A549 (cell line): ENCODE measurements at regions not wholly inside any gene's neighbourhood (a gene's known extent, or its start where the extent isn't known, plus 50 kb on each side); places are given as distances from the start of the nearest gene placed in this dataset.
A peak's percentile ranks its signal among the peaks of the same experiment; 100 is the strongest.

ENCODE experiments used
- ATAC-seq, 2 experiments: fragments of 200-7000 bp in 1 of 2; fragments of >200 bp in 1 of 2; cut with Nextera tagmentation in 1 of 2; cut with Tn5 transposase in 1 of 2; 3 replicates each; pipeline versions ENCODE4 v1.8.0 to v1.9.1; 2018 to 2020; ENCODE audit warnings: mild to moderate bottlenecking in 1 of 2, moderate library complexity in 1 of 2
- CTCF ChIA-PET: fragments of 300-600 bp; sonication (Branson Sonifier 250); formaldehyde crosslinking; extraction: SDS; loops from one replicate; lab custom pipeline; 2021; ENCODE audit warnings: antibody characterized with exemption, inconsistent platforms; lab: Yijun Ruan, JAX
- POLR2A ChIA-PET: fragments of 350-600 bp; formaldehyde crosslinking; extraction: SDS; loops from one replicate; lab custom pipeline; 2021; ENCODE audit warnings: antibody characterized with exemption, inconsistent platforms; lab: Yijun Ruan, JAX
- DNase-seq, 2 experiments: peaks; one replicate each; pipeline versions ENCODE4 v3.0.0 to v3.0.0-alpha.2; 2011 to 2016; ENCODE audit warnings: low read depth in 1 of 2, low spot score in 1 of 2
- FAIRE-seq: peaks from 2 replicates; lab custom pipeline; 2011; peaks lifted over from hg19 to GRCh38; lab: Jason Lieb, UNC
- H3K27ac ChIP-seq, 2 experiments: fragments of >200 bp; sonication (Bioruptor Twin); formaldehyde crosslinking; 3 replicates each; pipeline ENCODE4 v1.5.1; 2016 to 2017
- H3K4me1 ChIP-seq: fragments of >200 bp; sonication (Bioruptor Twin); formaldehyde crosslinking; 3 replicates; pipeline ENCODE4 v1.6.1; 2016
- H3K4me2 ChIP-seq: fragments of >200 bp; sonication (Bioruptor Twin); formaldehyde crosslinking; 3 replicates; pipeline ENCODE4 v1.6.1; 2016
- H3K4me3 ChIP-seq: fragments of >200 bp; sonication (Bioruptor Twin); formaldehyde crosslinking; 3 replicates; pipeline ENCODE4 v1.5.1; 2016
- H3K9me3 ChIP-seq: fragments of >200 bp; sonication (Bioruptor Twin); formaldehyde crosslinking; 3 replicates; pipeline ENCODE4 v1.6.1; 2016
- CBX8 ChIP-seq: fragments of 200-600 bp; sonication (generic); IDR thresholded peaks from 2 replicates; pipeline ENCODE4 v1.6.1; 2016
- EHF ChIP-seq: fragments of 250-450 bp; sonication (Bioruptor Pico); IDR thresholded peaks from 2 replicates; pipeline ENCODE4 v1.5.0; 2020; ENCODE audit warnings: mild to moderate bottlenecking
- FOSL2 ChIP-seq, 2 experiments: fragments of 450-650 bp in 1 of 2; fragments of >200 bp in 1 of 2; sonication (Bioruptor Twin) in 1 of 2; formaldehyde crosslinking; IDR thresholded peaks; 2 replicates each; pipeline versions ENCODE4 v1.5.0 to v1.6.1; 2016 to 2020; ENCODE audit warnings: mild to moderate bottlenecking in 1 of 2, moderate library complexity in 1 of 2
- JUN ChIP-seq, 2 experiments: fragments of >200 bp; sonication (Bioruptor Twin); formaldehyde crosslinking; IDR thresholded peaks; 2 replicates in 1 of 2; 3 replicates in 1 of 2; pipeline ENCODE4 v1.6.1; 2016 to 2017
- MAZ ChIP-seq: fragments of 150-350 bp; IDR thresholded peaks from 2 replicates; pipeline ENCODE4 v1.6.1; 2014; ENCODE audit warnings: antibody characterized with exemption, low read depth, low read length, borderline replicate concordance
- NR3C1 ChIP-seq: fragments of >200 bp; sonication (Bioruptor Twin); formaldehyde crosslinking; IDR thresholded peaks from 3 replicates; pipeline ENCODE4 v1.6.1; 2017
- RAD21 ChIP-seq, 2 experiments: fragments of >200 bp in 1 of 2; sonication (Bioruptor Twin) in 1 of 2; formaldehyde crosslinking in 1 of 2; IDR thresholded peaks in 1 of 2; conservative IDR thresholded peaks in 1 of 2; 2 replicates in 1 of 2; 3 replicates in 1 of 2; pipeline ENCODE4 v1.6.1; 2012 to 2018; ENCODE audit warnings: inconsistent platforms in 1 of 2
- RCOR1 ChIP-seq: fragments of 150-350 bp; IDR thresholded peaks from 2 replicates; pipeline ENCODE4 v1.6.1; 2014; ENCODE audit warnings: antibody characterized with exemption, low read length, low read depth
- RFX5 ChIP-seq: fragments of 450-650 bp; IDR thresholded peaks from 2 replicates; pipeline ENCODE4 v1.7.1; 2014; ENCODE audit warnings: antibody characterized with exemption, mild to moderate bottlenecking, moderate library complexity
- SMC3 ChIP-seq: fragments of >200 bp; sonication (Bioruptor Twin); formaldehyde crosslinking; IDR thresholded peaks from 3 replicates; pipeline ENCODE4 v1.6.1; 2018; ENCODE audit warnings: inconsistent platforms
- ZNF302 ChIP-seq: fragments of 250-450 bp; sonication (Bioruptor Pico); IDR thresholded peaks from 2 replicates; pipeline ENCODE4 v1.9.0; 2021; ENCODE audit warnings: inconsistent platforms, mild to moderate bottlenecking, moderate library complexity
- WGBS: methylation state at CpG from one replicate; pipeline ENCODE4 v1.1.6; 2017; ENCODE audit errors: missing lambda C conversion rate; 5-methylcytosine and 5-hydroxymethylcytosine counted together
- TF ChIP-seq, protein P1 (sequence below): fragments of 450-650 bp; IDR thresholded peaks from 2 replicates; pipeline ENCODE4 v1.6.1; 2014; ENCODE audit warnings: antibody characterized with exemption
- TF ChIP-seq, protein P2 (sequence below): IDR thresholded peaks from 2 replicates; pipeline ENCODE4 v1.6.1; 2012
- TF ChIP-seq, protein P3 (sequence below): fragments of >200 bp; sonication (Bioruptor Twin); formaldehyde crosslinking; IDR thresholded peaks from 3 replicates; pipeline ENCODE4 v1.6.1; 2016
- TF ChIP-seq, protein P4 (sequence below): fragments of 200-600 bp; sonication (generic); IDR thresholded peaks from 2 replicates; pipeline ENCODE4 v1.6.1; 2016; ENCODE audit warnings: antibody characterized with exemption, mild to moderate bottlenecking, moderate library complexity
- TF ChIP-seq, protein P5 (sequence below): fragments of 250-450 bp; sonication (Bioruptor Pico); IDR thresholded peaks from 2 replicates; pipeline ENCODE4 v1.5.0; 2020; ENCODE audit warnings: low read depth, mild to moderate bottlenecking, moderate library complexity
- TF ChIP-seq, protein P6 (sequence below): fragments of >200 bp; sonication (Bioruptor Twin); formaldehyde crosslinking; IDR thresholded peaks from 3 replicates; pipeline ENCODE4 v1.5.1; 2016
- TF ChIP-seq, protein P7 (sequence below): fragments of 150-350 bp; IDR thresholded peaks from 2 replicates; pipeline ENCODE4 v1.6.1; 2014; ENCODE audit warnings: low read depth, mild to moderate bottlenecking, low read length

DNA sequence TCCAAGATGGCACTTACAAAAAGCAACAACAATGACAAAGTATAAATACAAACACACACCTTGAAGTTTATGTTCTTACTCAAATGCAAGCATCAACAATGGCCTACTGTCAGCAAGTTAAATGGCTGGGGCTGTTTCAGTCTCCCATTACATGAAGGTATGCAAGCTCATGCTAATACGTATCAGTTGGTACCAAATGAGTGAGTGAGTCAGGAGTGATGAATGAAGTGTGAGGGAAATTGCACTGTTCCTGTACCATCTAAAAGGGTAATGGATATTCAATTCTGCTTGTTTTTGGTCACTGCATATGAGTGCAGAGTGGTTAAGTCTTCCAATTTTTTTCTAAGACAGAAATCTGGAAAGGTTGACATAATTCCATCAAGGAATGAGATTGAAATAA lies 964.9 kb downstream of the MAT2B start:
- FAIRE-seq (no peak), DNase-seq (no peak), ATAC-seq (no peak)
- TF ChIP-seq EHF: no peak
- TF ChIP-seq, protein P1, sequence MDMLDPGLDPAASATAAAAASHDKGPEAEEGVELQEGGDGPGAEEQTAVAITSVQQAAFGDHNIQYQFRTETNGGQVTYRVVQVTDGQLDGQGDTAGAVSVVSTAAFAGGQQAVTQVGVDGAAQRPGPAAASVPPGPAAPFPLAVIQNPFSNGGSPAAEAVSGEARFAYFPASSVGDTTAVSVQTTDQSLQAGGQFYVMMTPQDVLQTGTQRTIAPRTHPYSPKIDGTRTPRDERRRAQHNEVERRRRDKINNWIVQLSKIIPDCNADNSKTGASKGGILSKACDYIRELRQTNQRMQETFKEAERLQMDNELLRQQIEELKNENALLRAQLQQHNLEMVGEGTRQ: no peak
- TF ChIP-seq RFX5: no peak
- TF ChIP-seq, protein P2, sequence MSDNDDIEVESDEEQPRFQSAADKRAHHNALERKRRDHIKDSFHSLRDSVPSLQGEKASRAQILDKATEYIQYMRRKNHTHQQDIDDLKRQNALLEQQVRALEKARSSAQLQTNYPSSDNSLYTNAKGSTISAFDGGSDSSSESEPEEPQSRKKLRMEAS: no peak
- no peak for TF ChIP-seq JUN (IDR thresholded peaks at IDR 0.05)
- TF ChIP-seq, protein P3, sequence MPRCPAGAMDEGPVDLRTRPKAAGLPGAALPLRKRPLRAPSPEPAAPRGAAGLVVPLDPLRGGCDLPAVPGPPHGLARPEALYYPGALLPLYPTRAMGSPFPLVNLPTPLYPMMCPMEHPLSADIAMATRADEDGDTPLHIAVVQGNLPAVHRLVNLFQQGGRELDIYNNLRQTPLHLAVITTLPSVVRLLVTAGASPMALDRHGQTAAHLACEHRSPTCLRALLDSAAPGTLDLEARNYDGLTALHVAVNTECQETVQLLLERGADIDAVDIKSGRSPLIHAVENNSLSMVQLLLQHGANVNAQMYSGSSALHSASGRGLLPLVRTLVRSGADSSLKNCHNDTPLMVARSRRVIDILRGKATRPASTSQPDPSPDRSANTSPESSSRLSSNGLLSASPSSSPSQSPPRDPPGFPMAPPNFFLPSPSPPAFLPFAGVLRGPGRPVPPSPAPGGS: no peak
- TF ChIP-seq CBX8: no peak
- TF ChIP-seq, all 56 proteins: peak for 0
- no peaks in the 10 kb centered on the region for H3K9me3 ChIP-seq
- no peak overlapping the region for H3K4me2 ChIP-seq
- ChIA-PET CTCF (no interaction called here), POLR2A (no interaction called here)
- 8% methylated on average over 1 of the region's 1 CpG for WGBS
- H3K4me3 ChIP-seq: no peak overlapping the region
- H3K27ac ChIP-seq: no peak overlapping the region
- no peaks in the 10 kb centered on the region for H3K4me1 ChIP-seq

DNA sequence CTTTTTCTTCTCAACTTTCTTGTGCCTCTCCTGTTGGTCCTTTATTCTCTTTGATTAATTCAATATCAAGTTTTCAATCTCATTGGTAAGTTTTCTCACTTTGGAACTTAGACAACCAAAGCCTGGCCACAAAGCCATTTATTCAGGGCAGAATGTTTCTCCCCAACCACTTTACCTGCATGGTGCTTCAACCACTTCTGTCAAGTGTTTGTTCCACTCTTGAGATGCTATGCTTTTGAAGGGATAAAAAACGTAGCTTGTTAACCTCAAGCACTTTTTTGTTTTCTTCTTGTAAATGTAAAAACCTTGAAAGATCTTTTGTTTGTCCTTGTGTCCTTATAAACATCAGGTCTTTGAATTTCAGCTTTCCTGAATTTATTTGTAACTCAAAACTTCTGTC lies 966.7 kb downstream of the MAT2B start:
- 0% methylated on average over 1 of the region's 1 CpG for WGBS
- ChIA-PET POLR2A (no interaction called here), CTCF (no interaction called here)
- Histone ChIP-seq H3K4me2 (no peak overlapping the region), H3K9me3 (no peaks in the 10 kb centered on the region), H3K4me1 (no peaks in the 10 kb centered on the region), H3K4me3 (no peak overlapping the region), H3K27ac (no peak overlapping the region)
- FAIRE-seq (no peak), ATAC-seq (no peak), DNase-seq (no peak)
- TF ChIP-seq FOSL2 (IDR thresholded peaks at IDR 0.05) (no peak), FOSL2 (CRISPR knock-in tag; IDR thresholded peaks at IDR 0.05) (no peak), RCOR1 (no peak), ZNF302 (no peak)
- TF ChIP-seq, protein P3: no peak
- TF ChIP-seq, protein P4, sequence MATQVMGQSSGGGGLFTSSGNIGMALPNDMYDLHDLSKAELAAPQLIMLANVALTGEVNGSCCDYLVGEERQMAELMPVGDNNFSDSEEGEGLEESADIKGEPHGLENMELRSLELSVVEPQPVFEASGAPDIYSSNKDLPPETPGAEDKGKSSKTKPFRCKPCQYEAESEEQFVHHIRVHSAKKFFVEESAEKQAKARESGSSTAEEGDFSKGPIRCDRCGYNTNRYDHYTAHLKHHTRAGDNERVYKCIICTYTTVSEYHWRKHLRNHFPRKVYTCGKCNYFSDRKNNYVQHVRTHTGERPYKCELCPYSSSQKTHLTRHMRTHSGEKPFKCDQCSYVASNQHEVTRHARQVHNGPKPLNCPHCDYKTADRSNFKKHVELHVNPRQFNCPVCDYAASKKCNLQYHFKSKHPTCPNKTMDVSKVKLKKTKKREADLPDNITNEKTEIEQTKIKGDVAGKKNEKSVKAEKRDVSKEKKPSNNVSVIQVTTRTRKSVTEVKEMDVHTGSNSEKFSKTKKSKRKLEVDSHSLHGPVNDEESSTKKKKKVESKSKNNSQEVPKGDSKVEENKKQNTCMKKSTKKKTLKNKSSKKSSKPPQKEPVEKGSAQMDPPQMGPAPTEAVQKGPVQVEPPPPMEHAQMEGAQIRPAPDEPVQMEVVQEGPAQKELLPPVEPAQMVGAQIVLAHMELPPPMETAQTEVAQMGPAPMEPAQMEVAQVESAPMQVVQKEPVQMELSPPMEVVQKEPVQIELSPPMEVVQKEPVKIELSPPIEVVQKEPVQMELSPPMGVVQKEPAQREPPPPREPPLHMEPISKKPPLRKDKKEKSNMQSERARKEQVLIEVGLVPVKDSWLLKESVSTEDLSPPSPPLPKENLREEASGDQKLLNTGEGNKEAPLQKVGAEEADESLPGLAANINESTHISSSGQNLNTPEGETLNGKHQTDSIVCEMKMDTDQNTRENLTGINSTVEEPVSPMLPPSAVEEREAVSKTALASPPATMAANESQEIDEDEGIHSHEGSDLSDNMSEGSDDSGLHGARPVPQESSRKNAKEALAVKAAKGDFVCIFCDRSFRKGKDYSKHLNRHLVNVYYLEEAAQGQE: no peak

DNA sequence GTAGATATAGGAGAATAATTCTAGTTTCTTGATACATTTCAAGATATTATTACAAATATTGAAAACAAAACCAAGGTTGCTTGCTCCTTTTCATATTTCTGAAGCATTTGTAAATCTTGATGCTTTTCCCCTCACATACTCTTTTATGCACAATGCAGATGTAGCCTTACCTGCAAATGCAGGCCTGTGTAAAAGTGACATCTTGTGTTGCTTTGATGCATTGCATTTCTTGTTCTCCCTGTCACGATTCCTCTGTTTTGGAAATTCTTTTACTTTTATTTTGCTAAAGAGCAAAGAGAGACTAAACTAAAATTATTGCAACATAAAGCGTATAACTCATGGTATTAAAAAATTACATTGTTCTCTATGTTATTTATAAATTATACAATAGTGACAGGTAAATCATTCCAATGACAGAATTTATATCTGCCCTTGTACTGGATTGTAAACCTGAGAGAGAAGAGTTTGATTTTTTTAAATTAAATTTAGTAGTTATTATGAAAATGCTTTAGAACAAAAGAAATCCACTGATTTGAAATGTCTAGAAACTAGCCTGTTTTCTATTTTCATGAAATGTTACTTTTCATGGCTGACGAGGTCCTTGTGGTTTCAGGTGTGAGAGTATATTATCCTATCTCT lies 970.0 kb downstream of the MAT2B start:
- ChIA-PET CTCF (interaction anchor here (1.0 kb wide), 1 partner anchor 462 kb away, joined by 7 read pairs; no protein-coding TSS in a partner anchor), POLR2A (no interaction called here)
- DNase-seq: peak in 1 of 2 experiments; percentile 9
- peak; percentile 33 to 48; a peak in 4 of 5 replicates for TF ChIP-seq RAD21 (conservative IDR thresholded peaks at IDR 0.05 in 1 of 2, IDR thresholded peaks at IDR 0.05 in 1 of 2)
- TF ChIP-seq, protein P5, sequence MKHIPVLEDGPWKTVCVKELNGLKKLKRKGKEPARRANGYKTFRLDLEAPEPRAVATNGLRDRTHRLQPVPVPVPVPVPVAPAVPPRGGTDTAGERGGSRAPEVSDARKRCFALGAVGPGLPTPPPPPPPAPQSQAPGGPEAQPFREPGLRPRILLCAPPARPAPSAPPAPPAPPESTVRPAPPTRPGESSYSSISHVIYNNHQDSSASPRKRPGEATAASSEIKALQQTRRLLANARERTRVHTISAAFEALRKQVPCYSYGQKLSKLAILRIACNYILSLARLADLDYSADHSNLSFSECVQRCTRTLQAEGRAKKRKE (CRISPR knock-in tag): no peak
- TF ChIP-seq NR3C1: no peak
- no peak for TF ChIP-seq MAZ
- TF ChIP-seq, protein P6, sequence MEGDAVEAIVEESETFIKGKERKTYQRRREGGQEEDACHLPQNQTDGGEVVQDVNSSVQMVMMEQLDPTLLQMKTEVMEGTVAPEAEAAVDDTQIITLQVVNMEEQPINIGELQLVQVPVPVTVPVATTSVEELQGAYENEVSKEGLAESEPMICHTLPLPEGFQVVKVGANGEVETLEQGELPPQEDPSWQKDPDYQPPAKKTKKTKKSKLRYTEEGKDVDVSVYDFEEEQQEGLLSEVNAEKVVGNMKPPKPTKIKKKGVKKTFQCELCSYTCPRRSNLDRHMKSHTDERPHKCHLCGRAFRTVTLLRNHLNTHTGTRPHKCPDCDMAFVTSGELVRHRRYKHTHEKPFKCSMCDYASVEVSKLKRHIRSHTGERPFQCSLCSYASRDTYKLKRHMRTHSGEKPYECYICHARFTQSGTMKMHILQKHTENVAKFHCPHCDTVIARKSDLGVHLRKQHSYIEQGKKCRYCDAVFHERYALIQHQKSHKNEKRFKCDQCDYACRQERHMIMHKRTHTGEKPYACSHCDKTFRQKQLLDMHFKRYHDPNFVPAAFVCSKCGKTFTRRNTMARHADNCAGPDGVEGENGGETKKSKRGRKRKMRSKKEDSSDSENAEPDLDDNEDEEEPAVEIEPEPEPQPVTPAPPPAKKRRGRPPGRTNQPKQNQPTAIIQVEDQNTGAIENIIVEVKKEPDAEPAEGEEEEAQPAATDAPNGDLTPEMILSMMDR: peak; percentile 38
- TF ChIP-seq, protein P7, sequence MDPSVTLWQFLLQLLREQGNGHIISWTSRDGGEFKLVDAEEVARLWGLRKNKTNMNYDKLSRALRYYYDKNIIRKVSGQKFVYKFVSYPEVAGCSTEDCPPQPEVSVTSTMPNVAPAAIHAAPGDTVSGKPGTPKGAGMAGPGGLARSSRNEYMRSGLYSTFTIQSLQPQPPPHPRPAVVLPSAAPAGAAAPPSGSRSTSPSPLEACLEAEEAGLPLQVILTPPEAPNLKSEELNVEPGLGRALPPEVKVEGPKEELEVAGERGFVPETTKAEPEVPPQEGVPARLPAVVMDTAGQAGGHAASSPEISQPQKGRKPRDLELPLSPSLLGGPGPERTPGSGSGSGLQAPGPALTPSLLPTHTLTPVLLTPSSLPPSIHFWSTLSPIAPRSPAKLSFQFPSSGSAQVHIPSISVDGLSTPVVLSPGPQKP: no peak
- TF ChIP-seq SMC3: peak; percentile 38; the same call in 1 of the 3 replicates
- 8% methylated on average over 3 of the region's 3 CpGs for WGBS
- H3K4me2 ChIP-seq: no peak overlapping the region
- no peak overlapping the region for H3K4me3 ChIP-seq
- FAIRE-seq: no peak
- no peaks in the 10 kb centered on the region for H3K4me1 ChIP-seq
- ATAC-seq: no peak
- no peak overlapping the region for H3K27ac ChIP-seq
- H3K9me3 ChIP-seq: no peaks in the 10 kb centered on the region
